Stimulated activated CD4-positive, alpha-beta T cell treated with anti-CD3 and anti-CD28 coated beads, Interleukin-4, amount 100 ng/mL, for 48 hours (primary cell): ENCODE measurements at regions not wholly inside any gene's neighbourhood (a gene's known extent, or its start where the extent isn't known, plus 50 kb on each side); places are given as distances from the start of the nearest gene placed in this dataset.
"Not testable (repeated sequence)": the region's sequence is repeated elsewhere in the genome, so short reads cannot be mapped to it uniquely, and the experiment has no call there.

ENCODE experiments used
- DNase-seq, 2 donors: peaks; one replicate each; pipeline ENCODE4 v3.0.0-alpha.2; 2020; ENCODE audit warnings: low read depth in 2 of 2

- no peak for DNase-seq
These were observed 203.8 kb downstream of the TPRG1 start for GRCh38 chr3:189375532-189375931.

- DNase-seq = no peak
These were observed 211.9 kb downstream of the TPRG1 start for GRCh38 chr3:189383630-189384029.

- not testable (repeated sequence) for DNase-seq
These were observed 214.1 kb downstream of the TPRG1 start for GRCh38 chr3:189385880-189386279.

- DNase-seq = no peak
These were observed 215.0 kb downstream of the TPRG1 start for GRCh38 chr3:189386739-189387138.

- no peak for DNase-seq
These were observed 217.6 kb downstream of the TPRG1 start for GRCh38 chr3:189389346-189389745.

GRCh38 chr3:189393598-189393997 is 221.8 kb downstream of the TPRG1 start:
- no peak for DNase-seq

- no peak for DNase-seq
These were observed 222.9 kb downstream of the TPRG1 start for GRCh38 chr3:189394599-189395121.

GRCh38 chr3:189395825-189396224 is 224.1 kb downstream of the TPRG1 start:
- no peak for DNase-seq

- no peak for DNase-seq
These were observed 226.9 kb downstream of the TPRG1 start for GRCh38 chr3:189398656-189399055.

GRCh38 chr3:189401196-189401595 is 229.4 kb downstream of the TPRG1 start:
- DNase-seq = no peak

GRCh38 chr3:189403194-189403593 is 228.0 kb upstream of the TP63 start:
- DNase-seq = no peak

- DNase-seq = no peak
These were observed 227.2 kb upstream of the TP63 start for GRCh38 chr3:189404024-189404423.

- no peak for DNase-seq
These were observed 226.2 kb upstream of the TP63 start for GRCh38 chr3:189404797-189405484.

- no peak for DNase-seq
These were observed 225.0 kb upstream of the TP63 start for GRCh38 chr3:189406148-189406547.

- DNase-seq = no peak
These were observed 220.7 kb upstream of the TP63 start for GRCh38 chr3:189410522-189410921.

GRCh38 chr3:189419038-189419437 is 212.2 kb upstream of the TP63 start:
- no peak for DNase-seq

GRCh38 chr3:189419683-189420082 is 211.5 kb upstream of the TP63 start:
- DNase-seq = no peak

GRCh38 chr3:189424922-189425321 is 206.3 kb upstream of the TP63 start:
- no peak for DNase-seq

- no peak for DNase-seq
These were observed 202.2 kb upstream of the TP63 start for GRCh38 chr3:189429019-189429418.

GRCh38 chr3:189430166-189430565 is 201.0 kb upstream of the TP63 start:
- no peak for DNase-seq

GRCh38 chr3:189442257-189442656 is 188.9 kb upstream of the TP63 start:
- not testable (repeated sequence) for DNase-seq

GRCh38 chr3:189446959-189447560 is 184.1 kb upstream of the TP63 start:
- DNase-seq = no peak

GRCh38 chr3:189449084-189449483 is 182.1 kb upstream of the TP63 start:
- DNase-seq = no peak
